ENCODE measurements at regions not wholly inside any gene's neighbourhood (a gene's known extent, or its start where the extent isn't known, plus 50 kb on each side); places are given as distances from the start of the nearest gene placed in this dataset.

GRCh38 chr5:123855609-123856008 is 343.6 kb downstream of the CSNK1G3 start:
- CTCF ChIA-PET: no interaction called here
- H3K9me3 ChIP-seq (ENCODE audit: control insufficient read depth in 1 of 2, insufficient read depth in 1 of 2, low read depth in 1 of 2, low read length in 2 of 2): no peaks in the 10 kb centered on the region
- H3K79me2 ChIP-seq (ENCODE audit: insufficient read depth, low read length): no peaks in the 10 kb centered on the region
- H3K27ac ChIP-seq (ENCODE audit: low read depth, low read length): no peak overlapping the region
- H3K4me3 ChIP-seq (replicated peaks in 1 of 2; ENCODE audit: low read depth in 1 of 2, low read length in 2 of 2): no peak overlapping the region
- H3K36me3 ChIP-seq (ENCODE audit: control insufficient read depth in 1 of 2, insufficient read depth in 2 of 2, low read length in 2 of 2): no peaks in the 10 kb centered on the region
- no peak overlapping the region for H3K4me2 ChIP-seq (ENCODE audit: low read length)
- no peaks in the 10 kb centered on the region for H4K20me1 ChIP-seq (ENCODE audit: insufficient read depth)
- no TSS peak for BruUV-seq (replicated peaks)
- H3K27me3 ChIP-seq (ENCODE audit: insufficient read depth, low read length): no peaks in the 10 kb centered on the region
- no peaks in the 10 kb centered on the region for H3K9me2 ChIP-seq (ENCODE audit: insufficient read depth)
- no peak overlapping the region for H3K9ac ChIP-seq (ENCODE audit: low read length)
- ATAC-seq (no peak), DNase-seq (ENCODE audit: low read depth, low spot score) (no peak)
- H3K4me1 ChIP-seq (ENCODE audit: control insufficient read depth in 1 of 2, insufficient read depth in 2 of 2, low read length in 2 of 2): no peaks in the 10 kb centered on the region
- TF ChIP-seq CBX3 (IDR thresholded peaks at IDR 0.05; ENCODE audit: low read depth): no peak
- TF ChIP-seq POLR2AphosphoS5 (IDR thresholded peaks at IDR 0.05; ENCODE audit: low read depth, low read length): no peak
- TF ChIP-seq EGR1 (IDR thresholded peaks at IDR 0.05; ENCODE audit: low read depth): no peak
- no peak for TF ChIP-seq ELF1 (IDR thresholded peaks at IDR 0.05; ENCODE audit: borderline replicate concordance, low read depth)
- no peak for TF ChIP-seq ZFX (IDR thresholded peaks at IDR 0.05)
- TF ChIP-seq, protein P1, sequence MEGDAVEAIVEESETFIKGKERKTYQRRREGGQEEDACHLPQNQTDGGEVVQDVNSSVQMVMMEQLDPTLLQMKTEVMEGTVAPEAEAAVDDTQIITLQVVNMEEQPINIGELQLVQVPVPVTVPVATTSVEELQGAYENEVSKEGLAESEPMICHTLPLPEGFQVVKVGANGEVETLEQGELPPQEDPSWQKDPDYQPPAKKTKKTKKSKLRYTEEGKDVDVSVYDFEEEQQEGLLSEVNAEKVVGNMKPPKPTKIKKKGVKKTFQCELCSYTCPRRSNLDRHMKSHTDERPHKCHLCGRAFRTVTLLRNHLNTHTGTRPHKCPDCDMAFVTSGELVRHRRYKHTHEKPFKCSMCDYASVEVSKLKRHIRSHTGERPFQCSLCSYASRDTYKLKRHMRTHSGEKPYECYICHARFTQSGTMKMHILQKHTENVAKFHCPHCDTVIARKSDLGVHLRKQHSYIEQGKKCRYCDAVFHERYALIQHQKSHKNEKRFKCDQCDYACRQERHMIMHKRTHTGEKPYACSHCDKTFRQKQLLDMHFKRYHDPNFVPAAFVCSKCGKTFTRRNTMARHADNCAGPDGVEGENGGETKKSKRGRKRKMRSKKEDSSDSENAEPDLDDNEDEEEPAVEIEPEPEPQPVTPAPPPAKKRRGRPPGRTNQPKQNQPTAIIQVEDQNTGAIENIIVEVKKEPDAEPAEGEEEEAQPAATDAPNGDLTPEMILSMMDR (IDR thresholded peaks at IDR 0.05 in 2 of 3, conservative IDR thresholded peaks at IDR 0.05 in 1 of 3; ENCODE audit: borderline replicate concordance in 1 of 3, insufficient read depth in 1 of 3, low read depth in 2 of 3, low read length in 2 of 3): no peak
- TF ChIP-seq ZNF274 (IDR thresholded peaks at IDR 0.05; ENCODE audit: low read depth, low read length): no peak
- TF ChIP-seq, protein P2, sequence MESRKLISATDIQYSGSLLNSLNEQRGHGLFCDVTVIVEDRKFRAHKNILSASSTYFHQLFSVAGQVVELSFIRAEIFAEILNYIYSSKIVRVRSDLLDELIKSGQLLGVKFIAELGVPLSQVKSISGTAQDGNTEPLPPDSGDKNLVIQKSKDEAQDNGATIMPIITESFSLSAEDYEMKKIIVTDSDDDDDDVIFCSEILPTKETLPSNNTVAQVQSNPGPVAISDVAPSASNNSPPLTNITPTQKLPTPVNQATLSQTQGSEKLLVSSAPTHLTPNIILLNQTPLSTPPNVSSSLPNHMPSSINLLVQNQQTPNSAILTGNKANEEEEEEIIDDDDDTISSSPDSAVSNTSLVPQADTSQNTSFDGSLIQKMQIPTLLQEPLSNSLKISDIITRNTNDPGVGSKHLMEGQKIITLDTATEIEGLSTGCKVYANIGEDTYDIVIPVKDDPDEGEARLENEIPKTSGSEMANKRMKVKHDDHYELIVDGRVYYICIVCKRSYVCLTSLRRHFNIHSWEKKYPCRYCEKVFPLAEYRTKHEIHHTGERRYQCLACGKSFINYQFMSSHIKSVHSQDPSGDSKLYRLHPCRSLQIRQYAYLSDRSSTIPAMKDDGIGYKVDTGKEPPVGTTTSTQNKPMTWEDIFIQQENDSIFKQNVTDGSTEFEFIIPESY (IDR thresholded peaks at IDR 0.05; ENCODE audit: extremely low read depth, insufficient replicate concordance, low read length): no peak
- TF ChIP-seq, protein P3, sequence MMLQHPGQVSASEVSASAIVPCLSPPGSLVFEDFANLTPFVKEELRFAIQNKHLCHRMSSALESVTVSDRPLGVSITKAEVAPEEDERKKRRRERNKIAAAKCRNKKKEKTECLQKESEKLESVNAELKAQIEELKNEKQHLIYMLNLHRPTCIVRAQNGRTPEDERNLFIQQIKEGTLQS (IDR thresholded peaks at IDR 0.05): no peak
- TF ChIP-seq, protein P4, sequence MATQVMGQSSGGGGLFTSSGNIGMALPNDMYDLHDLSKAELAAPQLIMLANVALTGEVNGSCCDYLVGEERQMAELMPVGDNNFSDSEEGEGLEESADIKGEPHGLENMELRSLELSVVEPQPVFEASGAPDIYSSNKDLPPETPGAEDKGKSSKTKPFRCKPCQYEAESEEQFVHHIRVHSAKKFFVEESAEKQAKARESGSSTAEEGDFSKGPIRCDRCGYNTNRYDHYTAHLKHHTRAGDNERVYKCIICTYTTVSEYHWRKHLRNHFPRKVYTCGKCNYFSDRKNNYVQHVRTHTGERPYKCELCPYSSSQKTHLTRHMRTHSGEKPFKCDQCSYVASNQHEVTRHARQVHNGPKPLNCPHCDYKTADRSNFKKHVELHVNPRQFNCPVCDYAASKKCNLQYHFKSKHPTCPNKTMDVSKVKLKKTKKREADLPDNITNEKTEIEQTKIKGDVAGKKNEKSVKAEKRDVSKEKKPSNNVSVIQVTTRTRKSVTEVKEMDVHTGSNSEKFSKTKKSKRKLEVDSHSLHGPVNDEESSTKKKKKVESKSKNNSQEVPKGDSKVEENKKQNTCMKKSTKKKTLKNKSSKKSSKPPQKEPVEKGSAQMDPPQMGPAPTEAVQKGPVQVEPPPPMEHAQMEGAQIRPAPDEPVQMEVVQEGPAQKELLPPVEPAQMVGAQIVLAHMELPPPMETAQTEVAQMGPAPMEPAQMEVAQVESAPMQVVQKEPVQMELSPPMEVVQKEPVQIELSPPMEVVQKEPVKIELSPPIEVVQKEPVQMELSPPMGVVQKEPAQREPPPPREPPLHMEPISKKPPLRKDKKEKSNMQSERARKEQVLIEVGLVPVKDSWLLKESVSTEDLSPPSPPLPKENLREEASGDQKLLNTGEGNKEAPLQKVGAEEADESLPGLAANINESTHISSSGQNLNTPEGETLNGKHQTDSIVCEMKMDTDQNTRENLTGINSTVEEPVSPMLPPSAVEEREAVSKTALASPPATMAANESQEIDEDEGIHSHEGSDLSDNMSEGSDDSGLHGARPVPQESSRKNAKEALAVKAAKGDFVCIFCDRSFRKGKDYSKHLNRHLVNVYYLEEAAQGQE (IDR thresholded peaks at IDR 0.05; ENCODE audit: low read depth): no peak
- TF ChIP-seq CEBPB (IDR thresholded peaks at IDR 0.05; ENCODE audit: low read depth): no peak
- TF ChIP-seq FOSL1 (IDR thresholded peaks at IDR 0.05; ENCODE audit: low read depth): no peak
- TF ChIP-seq SP1 (IDR thresholded peaks at IDR 0.05; ENCODE audit: low read depth): no peak
- no peak for TF ChIP-seq EZH2phosphoT487 (IDR thresholded peaks at IDR 0.05; ENCODE audit: borderline replicate concordance)
- no peak for TF ChIP-seq EZH2 (IDR thresholded peaks at IDR 0.05)
- TF ChIP-seq TCF7L2 (IDR thresholded peaks at IDR 0.05; ENCODE audit: borderline replicate concordance, extremely low read depth, insufficient read depth, insufficient read length): no peak
- TF ChIP-seq, protein P5, sequence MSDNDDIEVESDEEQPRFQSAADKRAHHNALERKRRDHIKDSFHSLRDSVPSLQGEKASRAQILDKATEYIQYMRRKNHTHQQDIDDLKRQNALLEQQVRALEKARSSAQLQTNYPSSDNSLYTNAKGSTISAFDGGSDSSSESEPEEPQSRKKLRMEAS (IDR thresholded peaks at IDR 0.05): no peak
- TF ChIP-seq SRF (IDR thresholded peaks at IDR 0.05; ENCODE audit: low read depth): no peak
- TF ChIP-seq SIN3A (IDR thresholded peaks at IDR 0.05; ENCODE audit: low read depth): no peak
- TF ChIP-seq JUND (IDR thresholded peaks at IDR 0.05): no peak
- POLR2A ChIA-PET: no interaction called here
- intact Hi-C loops (cut with micrococcal nuclease): no loop called here
- RAD21 ChIA-PET (ENCODE audit: low non-redundant PET in 1 of 2, low total read pairs in 2 of 2, uncharacterized antibody in 2 of 2, unreplicated experiment in 2 of 2): no interaction called here
- H2AFZ ChIP-seq (ENCODE audit: low read depth, low read length, poor library complexity, severe bottlenecking): no peak overlapping the region

Measured in HCT116 (cell line).